IgD-negative memory B cell (primary cell): ENCODE measurements at regions not wholly inside any gene's neighbourhood (a gene's known extent, or its start where the extent isn't known, plus 50 kb on each side); places are given as distances from the start of the nearest gene placed in this dataset.

ENCODE experiments used
- H3K27ac Mint-ChIP-seq, 3 donors: one replicate each; pipeline ENCODE4 v1.8.0; 2020 to 2022; ENCODE audit warnings: mild to moderate bottlenecking in 3 of 3, mixed read lengths in 3 of 3, moderate library complexity in 1 of 3
- H3K27me3 Mint-ChIP-seq: one replicate; pipeline ENCODE4 v1.8.0; 2021; ENCODE audit warnings: mixed read lengths
- H3K36me3 Mint-ChIP-seq: one replicate; pipeline ENCODE4 v1.8.0; 2020; ENCODE audit warnings: mild to moderate bottlenecking, mixed read lengths
- H3K4me1 Mint-ChIP-seq, 3 donors: one replicate each; pipeline ENCODE4 v1.8.0; 2020 to 2022; ENCODE audit warnings: mixed read lengths in 3 of 3, mild to moderate bottlenecking in 1 of 3
- H3K4me3 Mint-ChIP-seq, 4 donors: one replicate each; pipeline ENCODE4 v1.8.0; 2020 to 2022; ENCODE audit warnings: mild to moderate bottlenecking in 4 of 4, mixed read lengths in 4 of 4, moderate library complexity in 3 of 4
- H3K9me3 Mint-ChIP-seq, 3 donors: one replicate each; pipeline ENCODE4 v1.8.0; 2020 to 2021; ENCODE audit warnings: mixed read lengths in 3 of 3, mild to moderate bottlenecking in 1 of 3

DNA sequence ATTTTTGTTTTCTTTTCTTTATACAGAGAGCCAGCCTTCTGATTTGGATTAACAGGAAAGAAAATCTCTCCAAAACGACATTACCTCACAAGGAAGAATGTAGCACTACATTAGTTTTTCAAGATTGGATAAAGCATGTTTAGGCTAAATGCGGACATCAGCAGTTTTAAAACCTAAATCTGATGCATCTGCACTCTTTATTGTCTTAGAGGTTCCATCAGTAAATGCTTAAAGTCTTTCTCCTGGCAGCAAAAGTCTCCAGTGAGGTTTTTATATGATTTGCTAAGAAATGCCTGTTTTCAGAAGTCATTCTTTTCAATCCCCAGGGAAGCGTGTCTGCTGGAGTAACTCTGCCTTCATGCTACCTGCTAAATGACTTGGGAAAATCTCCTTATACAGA is 912.9 kb upstream of the INTU start:
- peaks cover 1 to 8% (median 6%) of the 10 kb centered on the region in 3 donors for H3K9me3 Mint-ChIP-seq
- no peaks in the 10 kb centered on the region for H3K4me1 Mint-ChIP-seq
- H3K36me3 Mint-ChIP-seq = no peaks in the 10 kb centered on the region
- no peak overlapping the region for H3K4me3 Mint-ChIP-seq
- H3K27me3 Mint-ChIP-seq = no peaks in the 10 kb centered on the region
- H3K27ac Mint-ChIP-seq = no peak overlapping the region

DNA sequence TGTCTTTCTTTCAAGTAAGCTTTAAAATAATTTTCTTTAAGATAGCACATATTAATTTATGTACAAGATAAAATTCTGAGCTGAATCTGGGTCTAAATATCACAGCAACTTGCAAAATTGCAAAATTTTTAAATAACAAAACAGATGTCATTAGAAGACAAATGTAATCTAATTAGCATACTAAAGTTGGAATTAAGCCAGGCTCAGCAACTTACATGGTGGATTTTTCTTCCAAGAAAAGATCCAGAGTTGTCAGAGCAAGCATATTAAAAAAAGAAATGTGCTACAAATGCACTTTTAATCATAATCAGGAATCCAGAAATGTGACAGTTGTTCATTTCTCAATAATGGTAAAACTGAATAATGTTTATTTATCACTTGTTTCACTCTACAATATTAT is 906.9 kb upstream of the INTU start:
- Mint-ChIP-seq H3K4me3 (no peak overlapping the region), H3K9me3 (no peaks in the 10 kb centered on the region), H3K27me3 (no peaks in the 10 kb centered on the region), H3K27ac (no peak overlapping the region), H3K4me1 (no peaks in the 10 kb centered on the region), H3K36me3 (peaks cover 2% of the 10 kb centered on the region)

DNA sequence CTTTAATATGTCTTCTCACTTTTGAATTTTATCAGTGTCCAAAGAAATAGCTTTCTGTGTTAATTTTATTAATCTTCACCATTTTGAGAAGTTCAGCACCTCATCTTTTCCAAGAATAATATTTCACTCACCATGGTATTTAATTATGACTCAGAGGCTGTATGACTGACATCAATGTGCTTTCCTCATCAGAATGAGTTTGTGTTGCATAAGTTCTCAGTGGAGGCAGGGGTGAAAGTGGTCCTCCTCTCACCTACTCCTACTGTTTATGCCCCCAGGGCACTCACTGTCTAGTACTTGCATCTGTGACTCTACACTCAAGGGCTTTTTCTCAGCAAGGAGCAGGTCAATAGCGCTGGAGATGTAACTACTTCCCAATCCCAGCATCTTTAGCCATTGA is 905.3 kb upstream of the INTU start:
- H3K4me1 Mint-ChIP-seq = no peaks in the 10 kb centered on the region
- peaks cover 0 to 1% (median 0%) of the 10 kb centered on the region in 3 donors for H3K9me3 Mint-ChIP-seq
- no peak overlapping the region for H3K27ac Mint-ChIP-seq
- no peaks in the 10 kb centered on the region for H3K27me3 Mint-ChIP-seq
- H3K4me3 Mint-ChIP-seq = no peak overlapping the region
- peaks cover 2% of the 10 kb centered on the region for H3K36me3 Mint-ChIP-seq

DNA sequence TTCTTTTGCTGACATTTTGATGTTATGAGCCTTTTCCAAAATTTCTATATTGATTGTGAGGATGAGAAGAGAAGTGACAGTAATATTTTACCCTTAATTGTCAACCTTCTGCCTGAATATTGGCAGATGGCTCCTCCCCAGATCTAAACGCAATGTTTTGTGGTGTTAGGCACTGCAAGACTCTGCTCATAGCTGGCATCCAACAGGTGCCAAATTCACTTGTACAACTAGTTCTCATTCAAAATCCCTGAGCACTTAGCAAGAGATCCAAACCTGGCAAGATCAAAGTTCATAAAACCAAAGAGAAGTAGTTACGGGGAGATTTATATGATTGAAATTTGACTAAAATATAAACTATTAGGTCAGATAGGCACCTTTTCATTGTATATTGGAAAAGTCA is 901.7 kb upstream of the INTU start:
- no peak overlapping the region for H3K27ac Mint-ChIP-seq
- H3K4me3 Mint-ChIP-seq = no peak overlapping the region
- H3K36me3 Mint-ChIP-seq = peaks cover 2% of the 10 kb centered on the region
- no peaks in the 10 kb centered on the region for H3K27me3 Mint-ChIP-seq
- H3K9me3 Mint-ChIP-seq = peaks cover 0 to 2% (median 1%) of the 10 kb centered on the region in 3 donors
- no peaks in the 10 kb centered on the region for H3K4me1 Mint-ChIP-seq

DNA sequence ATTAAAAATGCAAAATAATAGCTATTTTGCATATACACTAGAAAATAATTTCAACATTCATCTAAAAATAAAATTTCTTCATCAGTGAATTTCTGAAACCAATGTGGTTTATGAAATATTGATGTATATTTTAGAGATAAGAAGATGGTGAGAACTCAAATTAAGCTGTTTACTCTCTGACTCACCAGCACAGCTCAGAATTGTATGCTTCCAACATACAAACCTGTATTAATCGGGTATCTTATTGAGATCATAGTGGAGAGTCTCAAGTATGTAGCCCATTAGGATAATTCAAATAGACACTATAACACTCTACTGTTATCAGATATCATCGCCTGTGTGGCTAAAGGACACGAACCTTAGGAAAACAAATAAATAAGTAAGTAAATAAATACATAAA is 899.5 kb upstream of the INTU start:
- no peak overlapping the region for H3K4me3 Mint-ChIP-seq
- H3K27me3 Mint-ChIP-seq = no peaks in the 10 kb centered on the region
- H3K9me3 Mint-ChIP-seq = peaks cover 0 to 2% (median 1%) of the 10 kb centered on the region in 3 donors
- H3K4me1 Mint-ChIP-seq = no peaks in the 10 kb centered on the region
- H3K36me3 Mint-ChIP-seq = no peaks in the 10 kb centered on the region
- no peak overlapping the region for H3K27ac Mint-ChIP-seq

DNA sequence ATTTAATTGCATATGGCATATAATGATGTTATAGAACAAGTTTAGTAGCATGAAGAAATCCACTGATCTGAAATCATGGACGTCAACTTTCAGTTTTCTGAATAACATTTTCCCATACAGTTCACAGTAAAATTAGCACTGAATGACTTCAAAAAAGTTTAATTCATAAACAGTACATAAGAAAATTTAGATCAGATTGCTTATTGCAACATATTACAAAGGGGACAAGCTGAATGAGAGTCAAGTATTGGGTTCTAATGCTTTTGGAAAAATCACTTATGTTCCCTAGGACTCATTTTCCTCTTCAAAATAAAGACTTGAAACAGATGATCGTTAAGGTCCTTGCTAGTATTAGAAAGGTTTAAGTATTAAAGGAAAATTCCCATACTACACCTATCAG is 898.3 kb upstream of the INTU start:
- peaks cover 0 to 2% (median 1%) of the 10 kb centered on the region in 3 donors for H3K9me3 Mint-ChIP-seq
- no peaks in the 10 kb centered on the region for H3K4me1 Mint-ChIP-seq
- no peak overlapping the region for H3K4me3 Mint-ChIP-seq
- H3K36me3 Mint-ChIP-seq = no peaks in the 10 kb centered on the region
- no peaks in the 10 kb centered on the region for H3K27me3 Mint-ChIP-seq
- H3K27ac Mint-ChIP-seq = no peak overlapping the region

DNA sequence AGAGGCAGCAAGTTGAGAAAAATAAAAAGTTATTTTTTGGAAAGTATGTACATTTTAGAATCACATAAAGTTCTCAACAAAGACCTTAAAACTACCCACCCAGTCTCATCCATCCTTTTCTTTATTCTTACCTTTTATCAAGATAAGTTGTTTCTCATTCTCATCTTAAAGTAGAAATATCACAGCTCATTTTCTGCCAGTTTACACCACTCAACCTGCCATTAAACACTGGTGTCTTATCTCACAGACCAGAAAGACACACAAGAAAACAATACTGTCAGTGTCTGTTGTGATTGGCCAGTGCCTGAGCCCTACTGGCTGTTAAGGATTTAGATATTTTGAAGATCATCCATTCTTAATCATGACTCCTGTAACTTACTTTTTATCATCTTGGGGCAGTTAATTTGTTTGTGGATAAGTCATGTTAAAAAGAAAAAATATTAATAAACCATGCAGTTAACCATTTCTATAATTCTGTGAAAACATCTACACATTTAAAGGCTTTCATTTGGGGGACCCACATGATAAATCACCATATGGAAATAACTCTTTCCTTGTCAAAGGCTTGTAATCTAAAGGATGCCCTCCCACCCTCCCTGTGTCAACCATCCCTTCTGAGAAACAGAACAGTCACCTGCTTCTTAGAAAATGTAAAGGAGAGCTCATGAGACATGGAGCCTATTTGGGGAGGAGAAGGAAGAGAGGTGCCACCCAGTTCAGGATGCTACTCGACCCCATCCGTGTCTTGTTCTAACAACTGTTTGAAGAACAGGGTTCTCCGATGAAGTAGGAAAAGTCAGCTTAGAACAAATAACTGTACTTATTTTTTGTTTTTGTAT is 897.2 kb upstream of the INTU start:
- no peaks in the 10 kb centered on the region for H3K36me3 Mint-ChIP-seq
- H3K4me1 Mint-ChIP-seq = no peaks in the 10 kb centered on the region
- H3K27ac Mint-ChIP-seq = no peak overlapping the region
- H3K9me3 Mint-ChIP-seq = peaks cover 0 to 2% (median 1%) of the 10 kb centered on the region in 3 donors
- H3K27me3 Mint-ChIP-seq = no peaks in the 10 kb centered on the region
- H3K4me3 Mint-ChIP-seq = no peak overlapping the region

DNA sequence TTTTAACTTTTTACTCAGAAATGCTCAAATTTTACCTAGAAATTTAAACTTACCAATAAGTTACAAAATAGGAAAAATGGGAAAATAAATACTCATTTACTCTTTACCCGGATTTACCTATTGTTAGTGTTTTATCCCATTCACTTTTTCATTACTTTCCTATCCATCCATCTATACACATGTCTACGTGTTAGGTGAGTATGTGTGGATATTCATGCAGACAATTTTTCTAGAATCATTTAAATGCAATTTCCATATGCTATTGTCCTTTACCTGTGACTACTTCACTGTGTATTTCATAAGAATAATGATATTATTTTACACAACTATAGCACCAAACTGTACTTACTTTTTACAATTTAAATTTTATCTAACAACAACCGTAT is 896.6 kb upstream of the INTU start:
- H3K27ac Mint-ChIP-seq = no peak overlapping the region
- H3K4me1 Mint-ChIP-seq = no peaks in the 10 kb centered on the region
- no peak overlapping the region for H3K4me3 Mint-ChIP-seq
- peaks cover 0 to 2% (median under 1%) of the 10 kb centered on the region in 3 donors for H3K9me3 Mint-ChIP-seq
- H3K36me3 Mint-ChIP-seq = no peaks in the 10 kb centered on the region
- H3K27me3 Mint-ChIP-seq = no peaks in the 10 kb centered on the region

DNA sequence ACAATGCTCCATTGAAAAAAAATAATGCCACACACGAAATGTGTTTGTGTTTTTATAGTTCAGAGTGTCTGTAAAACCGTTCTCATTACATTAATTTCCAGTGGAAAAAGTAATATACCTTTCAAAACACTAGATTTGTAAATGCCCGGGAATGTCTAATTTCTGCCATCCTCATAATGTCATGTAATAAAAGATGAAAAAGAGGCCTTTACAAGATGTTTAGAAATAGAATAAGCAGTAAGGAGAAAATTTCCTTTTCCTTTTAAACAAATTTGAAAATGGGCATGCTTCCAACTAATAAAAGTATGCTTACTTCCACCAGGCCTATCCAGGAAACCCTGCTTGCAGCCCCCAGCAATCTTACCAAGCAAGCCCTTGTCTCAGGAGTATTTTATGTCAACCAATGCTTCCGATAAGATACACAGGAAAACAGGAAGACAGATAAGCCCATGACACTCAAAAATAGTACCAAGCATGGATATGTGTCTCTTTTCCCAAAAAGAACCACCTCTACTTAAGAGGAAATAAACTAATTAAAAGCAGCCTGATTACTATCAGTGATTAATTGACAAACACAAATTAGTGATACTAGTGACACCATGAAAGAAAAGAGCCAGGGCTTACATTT is 894.7 kb upstream of the INTU start:
- Mint-ChIP-seq H3K27ac (no peak overlapping the region), H3K9me3 (peaks cover 0 to 2% (median 0%) of the 10 kb centered on the region in 3 donors), H3K4me3 (no peak overlapping the region), H3K4me1 (no peaks in the 10 kb centered on the region), H3K27me3 (no peaks in the 10 kb centered on the region), H3K36me3 (no peaks in the 10 kb centered on the region)

DNA sequence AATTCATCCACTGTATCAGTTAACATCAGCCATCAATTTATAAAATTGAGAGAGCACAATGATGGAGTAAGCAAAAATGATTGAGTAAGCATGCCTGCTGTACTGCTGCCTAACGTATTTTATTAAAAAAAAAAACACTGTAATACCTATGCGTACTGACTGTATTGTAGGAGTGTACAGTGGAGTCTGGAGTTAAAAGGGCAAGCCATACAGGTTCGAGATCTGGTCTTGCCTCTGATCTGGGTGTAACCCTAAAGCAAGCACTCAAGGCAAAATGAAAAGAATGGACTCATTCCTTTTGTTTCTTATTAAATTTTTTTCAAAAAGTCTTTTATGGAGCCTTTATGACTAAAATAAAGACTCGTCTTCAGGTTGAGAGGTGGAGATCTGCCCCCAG is 894.2 kb upstream of the INTU start:
- no peaks in the 10 kb centered on the region for H3K27me3 Mint-ChIP-seq
- no peaks in the 10 kb centered on the region for H3K4me1 Mint-ChIP-seq
- H3K4me3 Mint-ChIP-seq = no peak overlapping the region
- H3K27ac Mint-ChIP-seq = no peak overlapping the region
- peaks cover 0 to 2% (median 0%) of the 10 kb centered on the region in 3 donors for H3K9me3 Mint-ChIP-seq
- H3K36me3 Mint-ChIP-seq = no peaks in the 10 kb centered on the region

DNA sequence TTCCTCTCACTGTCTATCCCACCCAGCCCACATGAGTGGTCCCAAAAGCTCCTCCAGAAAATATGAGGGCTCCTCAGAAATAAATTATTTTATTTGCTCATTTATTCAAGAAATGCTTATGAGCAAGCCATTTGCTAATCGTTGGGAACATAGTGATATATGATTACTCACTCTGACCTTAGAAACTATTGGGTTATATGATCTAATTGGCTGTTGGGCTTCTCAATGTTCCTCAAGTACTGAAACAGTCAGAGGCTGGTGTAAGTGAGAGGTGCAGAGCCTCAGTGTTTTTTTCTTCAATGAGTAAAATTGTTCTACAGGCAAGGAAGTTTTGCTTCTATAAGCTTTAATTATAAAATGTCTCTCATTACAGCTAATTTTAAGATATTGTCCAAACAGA is 893.8 kb upstream of the INTU start:
- Mint-ChIP-seq H3K9me3 (peaks cover 0 to 2% (median 0%) of the 10 kb centered on the region in 3 donors), H3K36me3 (no peaks in the 10 kb centered on the region), H3K27ac (no peak overlapping the region), H3K27me3 (no peaks in the 10 kb centered on the region), H3K4me3 (no peak overlapping the region), H3K4me1 (no peaks in the 10 kb centered on the region)

DNA sequence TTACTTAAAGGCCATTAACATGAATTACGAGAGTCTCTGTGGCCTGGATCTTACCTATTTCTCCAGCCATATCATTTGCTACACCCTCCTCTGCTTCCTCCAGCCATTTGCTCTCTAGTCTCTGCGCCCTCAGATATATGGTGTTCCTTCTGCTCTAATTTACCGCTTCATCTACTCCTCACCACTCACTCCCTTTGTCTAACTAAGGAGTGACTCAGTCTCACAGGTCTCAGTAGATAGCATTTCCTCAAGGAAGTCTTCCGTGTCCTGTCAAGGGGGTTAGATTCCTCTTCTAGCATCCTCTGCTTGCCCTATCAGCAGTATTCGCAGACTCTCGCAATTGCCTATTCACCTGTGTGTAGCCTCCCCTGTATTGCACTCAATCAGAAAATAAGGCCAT is 892.1 kb upstream of the INTU start:
- no peak overlapping the region for H3K4me3 Mint-ChIP-seq
- H3K4me1 Mint-ChIP-seq = no peaks in the 10 kb centered on the region
- peaks cover 0 to 5% (median 0%) of the 10 kb centered on the region in 3 donors for H3K9me3 Mint-ChIP-seq
- H3K27ac Mint-ChIP-seq = no peak overlapping the region
- H3K27me3 Mint-ChIP-seq = no peaks in the 10 kb centered on the region
- H3K36me3 Mint-ChIP-seq = no peaks in the 10 kb centered on the region

DNA sequence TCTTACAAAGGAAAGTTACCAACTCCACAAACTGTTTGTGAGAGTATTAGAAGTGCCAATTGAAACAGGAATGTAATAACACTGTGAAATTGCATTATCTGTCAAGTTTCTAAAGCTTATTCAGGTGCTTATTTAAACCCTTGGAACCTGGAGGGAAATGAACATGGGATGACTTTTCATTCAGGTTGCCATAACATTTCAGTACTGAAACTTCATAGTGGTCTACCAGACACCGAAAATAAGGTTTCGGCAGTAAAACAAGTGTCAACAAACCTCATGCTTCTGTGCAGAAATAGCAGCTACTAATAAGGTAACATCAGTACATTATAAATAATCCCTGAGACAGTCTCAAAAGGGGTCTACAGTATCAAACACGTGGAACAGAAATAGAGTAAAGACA is 890.7 kb upstream of the INTU start:
- H3K9me3 Mint-ChIP-seq = peaks cover 0 to 8% (median 0%) of the 10 kb centered on the region in 3 donors
- H3K36me3 Mint-ChIP-seq = no peaks in the 10 kb centered on the region
- H3K27me3 Mint-ChIP-seq = no peaks in the 10 kb centered on the region
- H3K27ac Mint-ChIP-seq = no peak overlapping the region
- no peaks in the 10 kb centered on the region for H3K4me1 Mint-ChIP-seq
- no peak overlapping the region for H3K4me3 Mint-ChIP-seq

DNA sequence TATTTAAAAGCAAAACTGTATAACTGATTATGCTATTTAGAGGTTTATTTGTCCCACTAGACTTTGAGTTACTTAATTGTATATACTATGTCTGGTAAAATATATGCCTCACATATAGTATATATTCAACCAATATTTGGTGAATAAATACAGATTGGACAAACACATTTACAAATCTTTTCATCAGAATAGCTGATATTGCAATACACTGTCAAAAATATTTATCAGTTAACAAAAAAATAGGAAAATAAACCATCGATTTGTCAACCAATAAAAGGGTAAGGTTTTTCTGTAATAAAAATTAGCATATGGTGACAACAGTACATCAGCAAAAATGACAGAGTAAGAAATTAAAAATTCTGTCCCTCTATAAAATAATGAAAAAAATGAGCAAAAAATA is 889.9 kb upstream of the INTU start:
- Mint-ChIP-seq H3K4me1 (no peaks in the 10 kb centered on the region), H3K9me3 (peaks cover 0 to 8% (median 0%) of the 10 kb centered on the region in 3 donors), H3K4me3 (no peak overlapping the region), H3K36me3 (no peaks in the 10 kb centered on the region), H3K27ac (no peak overlapping the region), H3K27me3 (no peaks in the 10 kb centered on the region)

DNA sequence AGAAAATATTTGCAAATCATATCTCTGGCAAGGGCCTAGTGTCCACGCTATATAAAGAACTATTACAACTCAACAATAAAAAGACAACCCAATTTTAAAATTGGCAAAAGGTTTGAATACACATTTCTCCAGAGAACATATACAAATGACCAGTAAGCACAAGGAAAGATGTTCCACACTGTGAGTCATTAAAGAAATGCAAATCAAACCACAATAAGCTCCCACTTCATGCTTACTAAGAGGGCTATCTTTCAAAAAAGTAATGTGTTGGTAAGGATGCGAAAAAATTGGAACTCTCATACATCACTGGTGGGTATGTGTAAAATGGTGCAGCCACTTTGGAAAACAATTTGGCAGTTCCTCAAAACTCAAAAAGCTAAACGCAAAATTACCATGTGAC is 884.0 kb upstream of the INTU start:
- H3K9me3 Mint-ChIP-seq = peaks cover 0 to 13% (median 3%) of the 10 kb centered on the region in 3 donors
- no peaks in the 10 kb centered on the region for H3K36me3 Mint-ChIP-seq
- H3K4me1 Mint-ChIP-seq = no peaks in the 10 kb centered on the region
- no peak overlapping the region for H3K4me3 Mint-ChIP-seq
- no peak overlapping the region for H3K27ac Mint-ChIP-seq
- no peaks in the 10 kb centered on the region for H3K27me3 Mint-ChIP-seq

DNA sequence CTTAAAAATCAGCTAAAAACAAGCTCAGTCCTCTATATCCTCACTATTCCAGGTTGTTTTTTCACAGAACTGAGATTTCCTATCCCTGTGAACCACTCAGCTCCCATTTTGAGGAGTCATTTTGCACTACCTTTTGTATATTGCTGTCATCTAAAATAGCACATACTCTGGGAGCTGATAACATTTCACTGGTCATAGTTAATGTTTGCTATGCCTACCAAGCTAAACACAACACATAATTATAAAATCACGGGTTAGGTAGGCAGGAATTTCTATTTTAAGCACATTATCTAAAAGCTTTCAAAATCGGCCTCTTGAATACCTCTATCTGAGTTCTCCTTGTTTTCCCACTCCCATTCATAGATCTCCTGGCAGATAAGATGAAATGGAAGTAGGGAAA is 882.0 kb upstream of the INTU start:
- Mint-ChIP-seq H3K36me3 (no peaks in the 10 kb centered on the region), H3K27me3 (no peaks in the 10 kb centered on the region), H3K9me3 (peaks cover 0 to 8% (median 3%) of the 10 kb centered on the region in 3 donors), H3K4me3 (no peak overlapping the region), H3K27ac (no peak overlapping the region), H3K4me1 (no peaks in the 10 kb centered on the region)
